ENCODE measurements at regions not wholly inside any gene's neighbourhood (a gene's known extent, or its start where the extent isn't known, plus 50 kb on each side); places are given as distances from the start of the nearest gene placed in this dataset.

DNA sequence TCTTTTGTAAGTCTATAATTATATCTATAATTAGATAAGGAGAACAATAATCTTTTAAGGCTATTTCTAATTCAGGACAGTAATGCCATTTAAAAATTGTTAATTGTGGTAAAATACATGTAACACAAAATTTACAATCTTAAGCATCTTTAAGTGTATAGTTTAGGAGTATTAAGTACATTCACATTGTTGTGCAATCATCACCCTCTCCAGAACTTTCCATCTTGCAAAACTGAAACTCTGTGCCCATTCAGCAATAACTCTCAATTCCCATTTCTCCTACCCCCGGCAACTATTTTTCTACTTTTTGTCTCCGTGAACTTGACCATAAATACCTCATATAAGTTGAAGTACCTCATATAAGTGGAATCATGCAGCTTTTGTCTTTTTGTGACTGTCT lies 93.9 kb upstream of the KCNA3 start:
- in situ Hi-C loops (cut with MboI; ENCODE audit: low sequenced_read_pairs), result loop anchor here (10.0 kb wide), 2 partner anchors 154 to 234 kb away; no protein-coding TSS in a partner anchor

DNA sequence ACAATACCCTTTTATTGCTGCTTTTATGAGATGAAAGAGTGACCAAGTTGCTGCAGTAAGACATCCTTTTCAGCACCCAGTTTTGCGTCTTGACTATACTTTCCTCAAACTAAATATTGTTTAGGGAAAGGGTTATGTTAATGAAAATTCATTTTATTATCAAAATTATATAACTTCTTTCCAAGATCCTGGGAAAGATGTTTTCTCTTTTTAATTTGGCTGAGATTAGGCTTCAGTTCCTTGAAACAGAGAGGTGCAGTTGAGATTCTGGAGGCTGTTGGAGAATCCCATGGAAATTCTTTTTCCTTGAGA lies 91.6 kb upstream of the KCNA3 start:
- in situ Hi-C loops (cut with MboI; ENCODE audit: low sequenced_read_pairs), result loop anchor here (10.0 kb wide), 2 partner anchors 151 to 231 kb away; no protein-coding TSS in a partner anchor

DNA sequence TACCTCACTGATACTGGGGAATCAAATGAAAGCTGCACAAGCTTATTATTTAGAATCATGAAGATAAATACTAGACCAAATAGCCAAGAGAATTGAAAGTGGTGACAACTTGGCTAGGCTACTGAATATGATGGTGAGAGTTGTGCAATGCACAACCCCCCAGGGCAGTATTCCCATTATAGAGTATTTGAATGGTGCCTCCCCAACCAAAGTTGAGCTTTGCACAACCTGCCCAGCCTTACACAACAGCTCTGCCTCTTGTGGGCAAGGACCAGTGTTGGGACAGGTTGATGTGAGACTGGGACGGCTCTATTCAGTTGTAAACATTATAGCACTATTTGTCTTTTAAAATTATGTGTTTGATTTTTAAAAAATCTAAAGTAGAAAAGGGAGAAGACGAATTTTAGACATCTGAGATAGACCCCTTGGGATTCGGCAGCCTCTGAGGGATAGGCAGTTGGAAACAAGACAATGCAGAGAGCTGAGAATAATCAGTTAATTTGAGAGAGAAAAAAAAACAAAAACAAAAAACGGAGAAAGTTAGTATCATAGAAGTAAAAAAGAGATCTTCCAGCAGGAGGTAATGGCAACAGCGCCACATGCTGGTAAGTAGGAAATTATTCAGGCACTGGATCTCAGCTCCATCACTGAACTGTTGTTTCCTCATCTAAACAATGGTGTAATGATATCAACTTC lies 91.0 kb upstream of the KCNA3 start:
- in situ Hi-C loops (cut with MboI; ENCODE audit: low sequenced_read_pairs), result loop anchor here (10.0 kb wide), 2 partner anchors 151 to 231 kb away; no protein-coding TSS in a partner anchor

DNA sequence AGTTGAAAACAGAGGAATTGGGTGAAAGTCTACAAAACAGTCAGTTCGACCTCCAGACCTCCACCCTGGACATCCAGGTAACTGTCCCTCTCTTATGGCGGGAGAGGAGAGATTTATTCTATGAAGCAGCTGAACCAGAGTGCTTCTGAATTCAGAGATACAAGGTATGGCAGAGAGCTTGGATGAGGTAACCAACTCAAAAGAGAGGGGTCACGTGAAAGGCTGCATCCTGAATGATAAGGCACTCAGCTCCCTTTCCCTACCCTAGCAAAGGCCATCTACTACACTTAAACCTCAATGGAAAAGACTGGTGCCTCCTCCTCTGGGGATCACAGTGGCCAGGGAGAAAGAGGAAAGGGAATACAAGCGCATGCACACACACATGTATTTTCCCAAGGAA lies 88.4 kb upstream of the KCNA3 start:
- in situ Hi-C loops (cut with MboI; ENCODE audit: low sequenced_read_pairs), result loop anchor here (10.0 kb wide), 2 partner anchors 148 to 228 kb away; no protein-coding TSS in a partner anchor

DNA sequence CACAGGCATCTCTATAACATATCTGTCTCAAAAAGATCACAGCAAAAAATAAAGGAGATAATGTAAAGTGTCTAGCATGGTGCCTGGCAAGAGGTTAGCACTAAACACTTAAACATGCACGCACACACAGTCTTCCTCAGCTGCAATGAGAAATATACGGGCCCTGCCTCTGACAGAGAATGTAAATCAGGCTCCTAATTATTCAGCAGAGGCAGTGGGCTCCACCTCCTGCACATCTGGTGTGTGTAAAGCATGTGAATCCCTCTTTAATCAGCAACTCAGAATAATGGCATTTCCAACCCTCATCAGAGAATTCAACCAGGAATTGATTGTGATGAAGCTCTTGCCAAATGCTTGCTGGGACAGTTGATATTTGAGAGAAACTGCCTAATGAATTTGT lies 85.6 kb upstream of the KCNA3 start:
- in situ Hi-C loops (cut with MboI; ENCODE audit: low sequenced_read_pairs), result loop anchor here (10.0 kb wide), 2 partner anchors 146 to 226 kb away; no protein-coding TSS in a partner anchor

DNA sequence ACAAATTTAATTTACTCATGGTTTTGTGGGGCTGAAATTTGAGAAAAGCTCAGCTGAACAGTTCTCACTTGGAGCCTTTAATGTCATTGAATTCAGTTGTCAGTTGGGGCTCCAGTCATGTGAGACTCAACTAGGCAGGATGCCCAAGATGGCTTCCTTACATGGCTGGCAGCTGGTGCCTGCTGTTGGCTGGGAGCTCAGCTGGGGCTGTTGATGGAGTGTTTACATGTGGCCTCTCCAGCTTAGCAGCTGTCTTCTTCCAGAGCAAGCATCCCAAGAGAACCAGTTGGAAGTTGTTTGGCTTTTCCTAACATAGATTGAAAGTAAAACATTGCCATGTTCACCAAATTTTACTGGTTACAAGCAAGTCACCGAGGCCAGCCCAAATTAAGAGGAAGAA lies 81.8 kb upstream of the KCNA3 start:
- in situ Hi-C loops (cut with MboI; ENCODE audit: low sequenced_read_pairs), result no loop called here

DNA sequence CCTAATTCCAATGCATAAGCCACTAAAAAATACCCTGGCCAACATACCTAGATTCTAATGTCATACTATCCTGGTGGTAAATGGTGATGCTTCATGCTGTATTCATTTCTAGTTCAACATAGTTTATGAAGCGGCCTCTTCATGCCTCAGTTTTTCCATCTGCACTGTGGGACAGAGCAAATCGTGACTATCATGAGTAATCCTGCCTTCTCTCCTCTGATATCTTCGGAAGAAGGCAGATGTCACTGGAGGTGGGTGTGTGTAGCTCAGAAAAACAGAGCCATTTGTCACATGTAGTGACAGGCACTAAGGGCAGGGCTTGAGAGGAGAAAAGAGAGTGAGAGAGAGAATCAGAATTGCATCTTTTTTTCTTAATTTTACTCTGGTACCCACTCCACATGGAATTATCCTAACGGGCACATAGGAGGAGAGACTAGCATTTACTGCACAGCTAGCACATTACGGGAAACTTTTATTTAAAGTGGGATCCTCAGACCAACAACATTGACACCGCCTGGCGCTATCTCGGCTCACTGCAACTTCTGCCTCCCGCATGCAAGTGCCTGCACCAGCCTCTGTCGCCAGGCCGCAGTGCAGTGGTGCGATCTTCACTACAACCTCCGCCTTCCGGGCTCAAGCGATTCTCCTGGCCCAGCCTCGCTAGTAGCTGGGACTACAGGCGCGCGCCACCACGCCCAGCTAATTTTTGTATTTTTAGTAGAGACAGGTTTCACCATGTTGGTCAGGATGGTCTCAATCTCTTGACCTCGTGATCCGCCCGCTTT lies 78.4 kb upstream of the KCNA3 start:
- in situ Hi-C loops (cut with MboI; ENCODE audit: low sequenced_read_pairs), result no loop called here

DNA sequence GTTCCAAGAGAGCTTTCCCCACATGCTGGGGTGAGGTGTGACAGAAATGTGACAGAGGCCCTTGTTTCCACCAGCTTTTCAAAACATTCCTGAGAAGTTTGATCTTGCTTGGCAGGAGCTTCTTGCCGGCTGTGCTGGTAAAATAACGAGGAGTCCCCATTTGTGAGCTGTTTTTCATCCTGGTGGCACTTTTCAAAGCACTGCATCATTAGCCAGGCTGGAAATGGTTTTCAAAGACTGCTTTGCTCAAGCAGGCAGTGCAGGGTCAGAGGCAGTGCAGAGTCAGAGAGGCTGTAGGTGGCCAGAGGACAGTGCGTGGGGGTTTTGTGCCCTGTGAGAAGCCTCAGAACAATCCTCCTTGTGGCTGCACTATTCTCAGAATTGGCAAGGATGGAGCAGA lies 75.8 kb upstream of the KCNA3 start:
- in situ Hi-C loops (cut with MboI; ENCODE audit: low sequenced_read_pairs), result no loop called here

DNA sequence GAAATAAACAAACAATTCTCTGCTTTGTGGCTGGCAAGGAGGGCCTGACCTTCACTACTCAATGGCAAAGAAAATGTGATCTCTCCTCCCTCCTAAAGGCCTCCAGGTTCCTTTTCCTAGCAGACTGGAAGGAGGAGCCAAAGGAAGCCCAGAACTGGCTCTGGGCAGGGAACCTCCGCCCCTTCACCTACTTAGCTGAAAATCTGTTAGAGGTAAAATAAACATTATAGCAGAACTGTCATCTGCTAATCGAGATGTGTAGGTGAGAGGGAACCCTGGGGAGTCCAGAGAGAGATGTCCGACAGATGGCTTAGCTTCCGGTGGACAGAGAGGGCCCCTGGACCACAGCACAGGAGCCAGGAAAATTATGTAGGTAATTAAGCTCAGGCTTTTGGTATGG lies 75.2 kb upstream of the KCNA3 start:
- in situ Hi-C loops (cut with MboI; ENCODE audit: low sequenced_read_pairs), result no loop called here

DNA sequence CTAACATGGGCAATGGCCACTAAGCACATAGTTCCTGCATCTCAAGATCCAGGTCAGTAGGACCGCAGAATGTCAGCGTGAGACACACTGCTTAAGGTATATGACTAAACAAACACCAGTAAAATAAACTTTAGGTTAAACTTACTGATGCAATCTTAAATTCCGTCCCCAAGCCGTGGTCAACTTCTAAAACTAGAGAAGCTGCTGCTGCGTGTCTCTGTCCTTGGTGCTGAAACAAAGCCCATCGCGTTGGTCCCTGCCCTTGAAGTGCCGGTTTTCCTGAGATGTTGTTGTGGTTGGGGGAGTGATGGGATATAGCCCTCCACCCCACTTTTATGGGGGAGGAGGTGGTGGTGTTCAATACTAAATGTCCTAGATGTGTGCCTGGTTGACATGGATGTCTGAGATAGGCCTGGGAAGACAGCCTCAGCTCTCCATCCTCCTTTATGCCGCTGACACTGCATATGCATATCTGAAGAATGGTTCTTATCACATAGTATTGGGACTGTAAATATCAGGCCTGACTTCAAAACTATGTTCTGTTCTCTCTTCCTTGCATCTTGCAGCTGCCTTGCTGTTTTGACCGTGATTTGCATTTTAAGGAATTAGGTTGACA lies 72.0 kb upstream of the KCNA3 start:
- in situ Hi-C loops (cut with MboI; ENCODE audit: low sequenced_read_pairs), result no loop called here

DNA sequence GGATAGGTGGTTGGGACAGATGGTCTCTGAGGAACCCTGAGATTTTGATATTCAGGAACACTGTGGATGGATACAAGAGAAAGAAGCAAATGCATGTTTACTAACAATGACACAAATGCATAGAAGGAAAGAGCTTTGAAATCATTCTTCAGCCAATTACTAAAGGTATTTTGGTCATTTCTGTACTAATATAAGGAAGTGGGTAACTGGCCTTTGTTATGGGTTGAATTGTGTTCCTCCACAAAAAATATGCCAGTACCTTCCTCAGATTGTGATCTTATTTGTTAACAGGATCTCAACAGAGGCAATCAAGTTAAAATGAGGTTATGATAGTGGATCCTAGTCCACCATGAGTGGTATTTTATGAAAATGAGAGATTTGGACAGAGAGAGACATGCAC lies 68.7 kb upstream of the KCNA3 start:
- in situ Hi-C loops (cut with MboI; ENCODE audit: low sequenced_read_pairs), result no loop called here

DNA sequence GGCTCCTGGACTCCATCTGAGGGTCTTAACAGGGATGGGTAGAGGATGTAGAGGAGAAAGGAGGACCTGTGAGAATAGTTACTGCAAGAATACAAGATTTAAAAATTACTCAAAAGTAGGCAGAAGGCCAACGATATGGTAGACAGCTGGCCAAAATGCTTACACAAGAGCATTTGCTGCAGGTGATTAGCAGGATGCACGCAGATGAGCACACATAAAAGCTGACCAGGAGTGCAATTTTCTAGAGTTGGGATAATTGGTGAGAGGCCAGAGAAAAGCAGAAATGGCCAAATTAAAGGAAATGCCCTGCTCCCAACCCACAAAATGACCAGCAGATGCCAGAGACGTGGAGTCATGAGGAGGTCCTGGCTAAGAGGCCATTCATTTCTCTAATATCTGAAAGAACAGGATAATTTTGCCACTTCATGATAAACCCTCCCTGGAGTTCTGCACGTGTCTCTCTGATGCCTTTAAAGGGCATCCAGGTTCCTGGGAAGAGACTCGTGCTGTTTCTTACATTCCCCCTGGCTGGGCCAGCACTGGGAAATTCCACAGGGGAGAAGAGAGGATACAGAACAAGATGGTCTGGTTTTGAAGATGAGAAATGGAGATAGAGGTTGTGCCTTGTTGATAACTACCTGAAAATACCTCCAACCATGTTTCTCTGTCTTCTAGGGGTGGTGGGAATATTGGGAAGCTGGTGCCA lies 62.3 kb upstream of the KCNA3 start:
- in situ Hi-C loops (cut with MboI; ENCODE audit: low sequenced_read_pairs), result no loop called here

DNA sequence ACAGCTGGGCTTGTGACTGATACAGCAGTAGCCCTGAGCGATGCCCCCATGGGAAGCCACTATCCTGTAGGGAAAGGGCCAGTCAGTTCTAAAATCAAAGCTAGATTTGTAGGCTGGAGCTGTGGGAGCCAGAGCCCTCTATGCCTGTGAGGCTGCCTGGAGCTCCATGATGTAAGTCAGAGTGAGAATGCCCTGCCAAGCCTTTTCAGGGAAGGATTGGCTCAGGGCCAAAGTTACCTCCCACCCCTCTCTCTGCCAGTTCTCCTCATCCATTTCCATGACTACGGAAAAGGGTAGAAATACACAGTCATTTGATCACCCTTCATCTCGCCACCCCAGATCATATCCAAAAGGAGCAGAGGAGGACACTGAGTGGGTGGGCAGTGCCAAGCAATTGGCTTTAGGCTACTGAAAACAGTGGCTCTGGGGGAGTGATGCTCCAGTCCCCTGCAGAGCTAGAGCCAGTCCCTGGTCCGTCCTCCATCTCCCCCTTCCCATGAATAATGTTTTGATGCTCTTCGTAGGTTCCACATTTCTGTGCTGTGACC lies 59.5 kb upstream of the KCNA3 start:
- in situ Hi-C loops (cut with MboI; ENCODE audit: low sequenced_read_pairs), result no loop called here

DNA sequence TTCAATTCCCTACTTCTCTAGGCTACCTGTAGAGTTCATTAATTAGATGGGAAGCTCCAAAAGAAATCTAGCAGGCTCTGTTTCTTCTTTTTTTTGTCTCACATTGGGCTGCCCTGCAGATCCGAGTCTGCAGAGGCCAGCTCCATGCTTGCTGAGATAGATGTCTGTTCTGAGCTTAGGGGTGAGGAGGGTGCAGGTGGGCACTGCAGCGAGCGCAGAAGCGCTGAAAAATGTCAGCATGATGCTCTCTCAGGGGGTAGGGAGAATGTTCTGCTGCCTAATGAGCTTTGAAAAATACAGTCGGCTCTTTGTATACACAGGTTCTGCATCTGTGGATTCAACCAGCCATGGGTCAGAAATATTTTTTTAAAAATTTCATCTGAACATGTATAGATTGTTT lies 56.8 kb upstream of the KCNA3 start:
- in situ Hi-C loops (cut with MboI; ENCODE audit: low sequenced_read_pairs), result no loop called here

DNA sequence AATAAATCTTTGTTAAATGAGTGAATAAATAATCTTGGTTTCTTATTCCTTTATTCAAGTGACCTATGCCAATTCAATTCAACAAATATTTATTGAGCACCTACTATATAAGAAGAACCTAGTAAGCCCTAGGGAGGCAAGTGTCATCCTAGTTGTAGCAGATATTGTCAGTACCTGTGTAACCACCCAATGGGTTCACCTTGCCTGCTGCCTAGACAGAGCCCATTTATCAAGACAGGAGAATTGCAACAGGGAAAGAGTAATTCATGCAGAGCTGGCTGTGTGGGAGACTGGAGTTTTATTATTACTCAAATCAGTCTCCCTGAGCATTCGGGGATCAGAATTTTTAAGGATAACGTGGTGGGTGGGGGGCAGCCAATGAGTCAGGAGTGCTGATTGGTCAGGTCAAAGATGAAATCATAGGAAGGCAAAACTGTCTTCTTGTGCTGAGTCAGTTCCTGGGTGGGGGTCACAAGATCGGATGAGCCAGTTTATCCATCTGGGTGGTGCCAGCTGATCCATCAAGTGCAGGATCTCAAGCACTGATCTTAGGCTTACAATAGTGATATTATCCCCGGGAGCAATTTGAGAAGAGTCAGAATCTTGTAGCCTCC lies 53.8 kb upstream of the KCNA3 start:
- in situ Hi-C loops (cut with MboI; ENCODE audit: low sequenced_read_pairs), result no loop called here

DNA sequence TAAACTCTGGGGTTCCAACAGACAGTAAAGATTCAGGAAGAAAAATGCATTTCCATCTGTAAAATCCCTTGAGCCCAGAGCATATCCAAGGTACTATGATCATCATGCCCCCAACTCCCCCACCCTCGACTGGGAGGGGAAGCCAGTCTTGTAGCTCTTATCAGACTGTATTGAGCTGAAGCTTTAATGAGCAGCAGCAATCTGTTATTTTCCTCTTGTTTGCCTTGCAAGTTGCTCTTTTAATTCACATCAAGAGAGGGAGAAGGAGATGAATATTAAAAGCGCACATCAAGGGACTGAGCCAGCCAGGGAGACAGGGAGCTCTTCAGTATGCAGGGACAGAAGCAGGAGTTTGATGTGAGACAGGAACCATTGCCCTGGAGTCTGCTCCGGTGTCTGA lies 52.5 kb upstream of the KCNA3 start:
- in situ Hi-C loops (cut with MboI; ENCODE audit: low sequenced_read_pairs), result no loop called here

DNA sequence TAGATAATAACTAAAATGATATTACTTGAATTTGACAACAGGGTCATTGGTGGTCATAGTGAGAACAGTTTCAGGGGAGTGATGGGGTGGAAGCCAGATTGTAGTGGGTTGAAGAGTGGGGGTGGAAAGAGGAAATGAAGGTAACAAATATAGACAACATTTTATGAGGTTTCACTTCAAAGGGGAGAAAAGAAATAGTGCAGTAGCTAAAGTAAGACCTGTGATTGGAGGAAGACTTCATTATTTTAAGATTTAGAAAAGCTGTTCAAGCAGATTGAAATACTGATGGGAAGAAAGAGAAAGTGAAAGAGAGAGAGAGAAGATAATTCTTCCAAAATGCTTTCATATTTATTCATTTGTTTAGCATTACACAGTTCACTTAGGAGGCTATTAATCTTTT lies 52.0 kb upstream of the KCNA3 start:
- in situ Hi-C loops (cut with MboI; ENCODE audit: low sequenced_read_pairs), result no loop called here

All from HL-60/S4 (cell line).